Superior temporal gyrus (tissue), 1 donor: ENCODE measurements at regions not wholly inside any gene's neighbourhood (a gene's known extent, or its start where the extent isn't known, plus 50 kb on each side); places are given as distances from the start of the nearest gene placed in this dataset.
A peak's percentile ranks its signal among the peaks of the same experiment; 100 is the strongest.
"Not testable (repeated sequence)": the region's sequence is repeated elsewhere in the genome, so short reads cannot be mapped to it uniquely, and the experiment has no call there.

Experiments
- DNase-seq: peaks from one replicate; pipeline ENCODE4 v3.0.0-alpha.2; 2016; ENCODE audit errors: extremely low spot score

DNA sequence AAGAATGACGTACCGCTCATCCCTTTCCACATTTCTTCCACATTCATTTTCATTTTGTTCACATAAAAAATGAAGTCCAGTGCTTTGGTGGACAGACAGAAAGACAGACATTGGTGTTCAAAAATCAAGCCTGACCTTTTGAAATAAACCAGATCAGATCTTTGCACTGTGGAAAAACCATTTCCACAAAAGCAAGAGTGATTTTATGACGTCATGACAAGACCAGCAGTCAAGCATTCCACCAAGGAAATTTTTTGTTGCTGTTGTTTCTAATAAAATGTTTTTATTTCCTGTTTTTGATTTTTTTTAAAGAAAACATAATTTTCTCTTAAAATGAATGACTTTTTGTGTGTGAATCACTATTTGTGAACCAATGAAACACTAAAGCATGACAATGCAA is 350.0 kb downstream of the KCNJ2 start:
- DNase-seq, result no peak

DNA sequence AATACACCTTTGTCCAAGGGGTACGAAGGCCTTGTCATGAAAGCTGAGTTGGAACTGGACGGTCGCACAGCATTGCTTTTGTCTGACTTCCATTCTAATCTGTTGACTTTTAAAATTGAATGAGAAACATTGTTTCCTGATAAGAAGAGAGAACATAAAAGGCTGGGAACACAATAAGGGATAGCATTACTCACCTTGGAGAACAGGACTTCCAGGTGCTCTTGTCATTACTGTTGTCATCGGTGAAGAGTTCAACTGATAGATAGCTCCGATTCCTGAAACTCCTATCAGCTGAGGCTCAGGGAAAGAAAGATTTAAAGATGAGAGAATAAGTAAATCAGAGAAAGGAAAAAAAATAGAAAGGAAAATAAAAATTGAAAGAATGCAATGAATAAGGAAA is 351.1 kb downstream of the KCNJ2 start:
- DNase-seq, result no peak

DNA sequence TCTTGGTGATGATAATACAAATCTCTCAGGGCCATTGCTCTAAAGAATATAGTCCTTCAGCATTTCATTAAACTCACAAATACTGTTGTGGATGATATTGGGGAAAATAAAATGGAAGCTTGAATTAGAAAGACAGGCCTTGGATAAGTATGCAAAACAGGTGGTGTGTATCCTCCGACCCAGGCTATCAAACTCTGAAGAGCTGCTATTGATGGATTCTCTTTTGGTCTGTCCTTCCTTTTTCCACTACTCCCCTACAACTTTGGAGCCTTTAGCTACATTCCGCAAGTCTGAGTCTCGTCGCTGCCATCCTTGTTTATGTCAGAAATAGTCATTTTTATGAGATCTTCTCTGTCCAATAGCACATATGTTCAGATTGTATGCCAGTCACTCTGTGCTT is 351.6 kb downstream of the KCNJ2 start:
- no peak for DNase-seq

DNA sequence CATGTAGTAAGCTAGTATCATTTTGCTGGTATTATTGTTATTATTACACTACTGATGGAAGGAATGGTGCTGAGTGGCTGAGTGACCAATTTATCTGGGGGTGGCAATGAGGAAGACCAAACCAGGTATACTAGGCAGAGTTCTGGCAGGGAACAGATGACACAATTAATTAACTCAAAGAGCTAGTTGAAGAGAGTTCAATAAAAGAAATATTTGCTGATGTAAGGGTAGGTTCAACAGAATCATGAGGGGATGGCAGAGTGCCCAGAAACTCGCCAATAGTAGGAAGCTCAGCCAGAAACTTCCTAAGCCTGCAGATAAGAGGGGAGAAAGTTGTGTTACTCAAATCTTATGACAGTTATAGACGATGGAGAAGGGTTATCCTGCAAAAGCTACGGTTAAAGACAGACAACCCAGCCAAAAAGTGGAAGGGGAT is 352.5 kb downstream of the KCNJ2 start:
- DNase-seq, result no peak

DNA sequence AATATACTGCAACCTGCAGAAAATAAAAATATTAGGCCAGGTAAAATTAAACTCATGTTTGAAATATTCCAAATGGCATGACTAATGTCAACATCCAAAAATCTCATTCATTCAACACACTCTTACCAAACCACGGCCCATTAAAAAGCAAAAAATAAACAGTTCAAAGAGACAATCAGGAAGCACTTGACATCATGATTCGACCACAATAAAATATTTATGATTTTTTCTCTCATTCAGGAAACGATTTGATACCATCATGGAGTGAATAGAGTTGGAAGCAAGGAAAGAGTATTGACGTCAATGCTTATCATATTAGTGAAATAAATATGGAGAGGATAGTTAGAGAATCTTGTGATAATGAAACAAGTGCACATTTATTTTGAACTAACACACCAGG is 354.1 kb downstream of the KCNJ2 start:
- no peak for DNase-seq

DNA sequence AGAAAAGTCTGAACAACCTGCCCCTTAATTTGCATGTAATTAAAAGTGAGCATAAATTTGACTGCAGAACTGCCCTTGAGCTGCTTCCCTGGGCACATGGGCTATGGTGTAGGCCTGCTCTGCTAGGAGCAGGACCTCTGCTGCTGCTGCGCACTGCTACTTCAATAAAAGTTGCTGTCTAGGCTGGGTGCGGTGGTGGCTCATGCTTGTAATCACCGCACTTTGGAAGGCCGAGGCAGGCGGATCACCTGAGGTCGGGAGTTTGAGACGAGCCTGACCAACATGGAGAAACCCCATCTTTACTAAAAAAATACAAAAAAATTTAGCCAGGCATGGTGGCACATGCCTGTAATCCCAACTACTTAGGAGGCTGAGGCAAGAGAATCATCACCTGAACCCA is 355.7 kb downstream of the KCNJ2 start:
- not testable (repeated sequence) for DNase-seq

DNA sequence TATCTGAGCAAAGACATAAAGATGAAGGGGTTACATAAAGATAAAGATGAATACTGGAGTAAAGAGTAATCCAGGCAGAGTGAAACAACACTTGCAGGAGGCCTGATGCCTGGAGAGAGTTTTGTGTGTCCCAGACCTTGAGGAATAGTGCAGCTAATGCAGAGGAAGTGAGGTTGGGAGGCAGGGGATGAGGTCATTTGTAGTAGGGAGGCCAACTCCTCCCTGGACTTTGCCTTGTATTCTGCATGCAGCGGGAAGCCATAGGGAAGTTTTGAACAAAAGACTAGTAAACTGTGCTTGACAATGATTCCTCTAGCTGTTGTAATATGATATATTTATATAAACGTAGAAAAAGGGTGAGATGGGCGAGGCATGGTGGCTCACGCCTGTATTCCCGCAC is 356.6 kb downstream of the KCNJ2 start:
- DNase-seq, result no peak

DNA sequence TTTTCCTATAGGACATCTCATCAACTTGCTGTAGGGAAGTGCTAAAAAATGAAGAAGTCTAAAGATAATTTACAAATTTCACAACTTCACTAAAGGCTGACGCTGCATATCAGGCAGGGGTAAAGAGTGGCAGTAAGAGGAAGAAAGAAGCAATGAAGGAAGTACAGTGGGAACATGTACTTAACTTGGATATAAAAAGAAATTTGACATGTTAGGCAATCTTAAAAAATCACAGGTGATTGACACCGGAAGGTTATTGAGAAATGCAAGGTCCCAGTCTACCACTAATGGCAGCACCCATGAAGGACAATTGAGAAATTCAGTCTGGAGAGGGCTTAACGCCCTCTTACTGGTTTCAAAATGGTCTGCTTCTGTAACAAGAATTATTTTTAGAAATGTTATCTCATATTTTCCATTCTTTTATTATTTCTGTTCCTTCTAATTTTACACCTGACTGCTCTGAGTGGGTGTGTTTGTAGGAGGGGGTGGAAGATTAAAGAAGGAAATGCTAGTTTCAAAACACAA is 358.1 kb downstream of the KCNJ2 start:
- no peak for DNase-seq

DNA sequence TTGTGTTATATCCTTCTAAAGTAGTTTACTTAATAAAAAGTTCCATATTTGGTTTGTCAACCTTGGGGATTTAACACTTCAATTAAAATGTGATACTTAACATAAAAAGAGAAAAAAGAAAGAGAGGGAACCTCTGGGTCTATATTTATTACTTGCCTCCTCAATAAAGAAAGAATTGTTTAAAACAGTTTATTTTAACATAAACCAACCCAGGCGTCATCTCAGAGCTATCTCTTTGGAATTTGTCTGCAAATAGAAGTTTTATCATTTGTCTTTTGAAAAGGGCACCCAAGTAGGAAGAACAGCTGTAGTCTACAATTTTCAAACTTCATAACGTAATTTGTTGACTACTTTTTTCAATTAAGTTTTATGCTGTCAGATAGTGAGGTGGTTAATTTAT is 364.1 kb downstream of the KCNJ2 start:
- no peak for DNase-seq

DNA sequence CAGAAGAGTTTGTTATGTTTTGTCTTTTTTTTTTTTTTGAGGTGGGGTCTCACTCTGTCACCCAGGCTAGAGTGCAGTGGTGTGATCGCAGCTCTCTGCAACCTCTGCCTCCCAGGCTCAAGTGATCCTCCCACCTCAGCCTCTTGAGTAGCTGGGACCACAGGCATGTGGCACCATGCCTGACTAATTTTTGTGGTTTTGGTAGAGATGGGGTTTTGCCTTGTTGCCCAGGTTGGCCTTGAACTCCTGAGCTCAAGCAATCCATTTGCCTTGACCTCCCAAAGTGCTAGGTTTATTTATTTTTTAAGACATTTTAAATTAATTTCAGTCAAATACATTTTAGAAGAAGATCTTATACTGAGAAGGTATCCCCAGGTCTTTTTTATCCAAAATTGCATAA is 366.7 kb downstream of the KCNJ2 start:
- no peak for DNase-seq

DNA sequence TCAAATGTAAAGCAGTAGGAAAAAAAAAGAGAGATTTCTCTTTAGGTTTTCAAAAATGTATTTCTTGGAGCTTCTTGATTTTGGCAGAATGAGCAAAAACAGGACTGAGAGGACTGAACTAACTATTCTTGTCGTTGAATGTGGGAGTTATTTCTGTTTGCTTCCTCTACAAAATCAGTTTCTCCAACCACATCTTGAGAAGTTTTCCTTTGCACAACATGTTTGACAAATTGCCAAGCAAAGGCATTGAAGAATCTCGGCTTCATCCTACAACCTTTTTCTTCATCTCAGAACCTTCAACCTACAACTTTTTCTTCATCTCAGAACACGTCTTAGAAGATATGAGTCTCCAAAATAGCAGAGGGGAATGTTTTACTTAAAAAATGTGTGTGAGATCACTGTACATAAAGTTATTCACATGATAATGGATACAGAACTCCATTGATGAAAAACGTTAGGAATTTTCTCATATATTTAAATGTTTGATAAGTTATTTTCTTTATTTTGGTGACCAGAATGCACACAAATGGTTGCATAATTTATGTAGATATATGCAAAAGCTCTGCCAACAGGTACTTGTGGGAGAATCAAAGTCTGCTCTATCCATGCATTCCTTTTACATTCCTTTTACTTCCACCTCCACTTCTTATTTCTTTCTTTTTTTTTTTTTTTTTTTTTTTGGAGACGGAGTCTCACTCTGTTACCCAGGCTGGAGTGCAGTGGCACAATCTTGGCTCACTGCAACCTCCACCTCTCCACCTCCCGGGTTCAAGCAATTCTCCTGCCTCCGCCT is 370.0 kb downstream of the KCNJ2 start:
- DNase-seq, result peak; percentile 40

DNA sequence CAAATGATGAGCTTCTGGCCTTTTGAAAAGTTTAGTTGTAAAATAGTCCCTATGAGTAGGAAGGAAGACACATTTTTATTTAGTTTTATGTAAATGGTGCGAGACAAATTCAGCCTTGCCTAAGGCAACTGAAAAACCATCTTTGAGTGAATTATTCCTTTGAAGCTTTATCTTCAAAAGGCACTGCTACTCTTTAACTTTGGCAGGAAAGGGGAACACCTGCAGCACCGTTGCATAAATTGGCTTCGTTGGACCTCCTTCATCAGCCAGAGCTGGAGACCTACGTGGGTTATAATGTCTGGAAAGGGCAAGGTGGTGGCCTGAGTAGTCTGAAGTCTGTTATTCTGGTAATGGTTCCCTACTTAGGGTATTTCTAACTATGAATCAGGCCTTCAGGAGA is 373.5 kb downstream of the KCNJ2 start:
- DNase-seq, result no peak

DNA sequence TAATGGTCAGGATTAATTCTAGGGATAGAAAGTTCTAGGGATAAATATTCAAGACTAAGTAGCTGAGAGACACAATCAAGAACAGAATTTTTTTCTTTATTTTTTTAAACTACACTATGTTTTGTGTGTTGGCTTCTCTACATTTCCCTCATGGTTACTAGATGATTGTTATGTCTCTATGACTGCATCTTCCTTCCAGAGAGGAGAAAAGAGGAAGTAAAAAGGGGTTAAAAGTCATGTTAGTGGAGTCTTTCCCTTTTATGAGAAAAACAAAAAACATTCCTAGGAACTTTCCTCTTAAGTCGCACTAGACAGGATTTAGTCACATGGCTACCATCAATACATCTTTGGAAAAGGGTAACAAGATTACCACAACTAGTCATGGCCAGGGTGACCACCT is 375.0 kb downstream of the KCNJ2 start:
- no peak for DNase-seq

DNA sequence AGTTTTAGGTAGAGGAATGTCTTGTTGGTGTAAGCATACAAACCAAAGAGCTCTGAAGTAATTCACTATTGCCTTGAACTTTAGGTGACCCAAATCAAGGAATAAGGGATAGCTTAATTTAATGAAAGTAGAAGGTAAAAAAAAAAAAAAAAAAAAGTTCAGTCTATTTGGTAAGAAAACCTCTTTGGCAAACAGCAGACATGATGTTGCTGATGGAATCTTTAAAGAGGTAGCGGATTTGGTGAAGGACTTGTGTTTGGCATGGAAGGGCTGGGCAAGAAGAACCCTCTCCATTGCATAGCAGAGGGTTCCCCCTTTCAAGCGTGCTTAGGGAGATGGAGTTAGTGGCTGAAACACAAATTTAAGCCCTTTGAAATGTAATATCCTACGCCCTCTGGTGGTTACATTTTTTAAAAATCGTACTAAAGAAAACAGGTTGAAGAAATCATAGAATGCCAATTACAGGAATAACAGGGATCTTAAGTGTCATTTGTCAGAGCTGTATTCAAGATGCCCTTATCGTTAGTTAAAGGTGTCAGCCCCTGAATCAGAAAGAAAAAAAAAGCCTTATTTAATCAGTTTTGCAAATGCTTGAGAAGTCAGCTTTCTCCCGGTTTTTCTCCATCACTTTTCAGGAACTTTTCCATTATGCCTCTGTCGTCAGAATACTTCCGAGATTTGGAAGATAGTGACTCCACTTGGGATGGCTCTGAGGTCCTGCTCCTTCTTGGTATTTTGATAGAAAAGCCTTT is 383.1 kb downstream of the KCNJ2 start:
- DNase-seq, result peak; percentile 99

DNA sequence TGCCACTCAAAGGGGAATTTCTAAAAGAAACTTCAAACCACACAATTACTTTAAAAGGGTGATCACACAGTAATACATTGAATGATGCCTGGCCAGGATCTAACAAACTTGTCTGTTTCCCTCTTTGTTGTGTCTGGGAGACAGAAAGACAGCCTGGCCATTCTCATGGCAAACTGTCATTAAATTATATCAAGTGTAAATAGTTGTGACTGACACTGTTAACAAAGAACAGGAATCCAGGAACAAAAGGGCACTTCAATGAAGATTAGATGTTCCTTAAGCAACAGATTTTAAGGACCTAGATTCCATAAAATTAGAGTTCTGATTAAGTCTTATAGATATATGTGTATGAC is 383.6 kb downstream of the KCNJ2 start:
- no peak for DNase-seq

DNA sequence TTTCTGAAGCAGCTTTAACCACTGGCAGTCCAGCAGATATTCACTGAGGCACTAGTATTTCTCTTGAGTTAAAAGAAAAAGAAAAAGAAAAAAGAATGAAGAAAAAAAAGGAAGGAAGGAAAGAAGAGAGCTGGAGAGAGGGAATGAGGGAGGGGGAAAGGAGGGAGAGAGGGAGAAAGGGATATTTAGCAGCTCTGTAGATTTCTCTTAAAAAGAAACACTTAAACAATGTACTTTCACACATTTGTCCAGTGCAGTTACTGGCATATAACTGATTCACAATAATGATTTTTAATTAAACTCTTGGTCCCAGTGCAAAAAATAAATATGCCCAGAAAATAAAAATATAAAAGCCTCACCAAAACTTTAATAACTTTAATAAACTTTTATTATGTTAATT is 386.4 kb downstream of the KCNJ2 start:
- peak; percentile 8 for DNase-seq

DNA sequence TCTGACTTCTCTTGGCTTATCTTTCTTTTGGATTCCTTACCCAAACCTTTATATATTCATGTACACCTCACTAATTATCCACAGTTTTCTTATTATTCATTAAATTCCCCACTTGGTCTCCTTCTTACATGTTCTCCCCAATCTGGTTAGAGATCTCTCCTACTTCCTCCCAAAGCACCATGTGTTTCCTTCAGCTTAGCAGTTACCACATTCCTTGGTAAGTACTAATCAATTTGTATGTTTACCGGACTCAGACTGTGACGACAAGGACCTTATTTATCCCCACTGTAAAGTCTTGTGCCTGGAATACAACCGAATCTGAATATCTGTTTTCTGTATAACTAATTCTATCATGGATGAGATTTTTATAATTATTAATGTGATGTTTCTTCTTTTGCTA is 389.5 kb downstream of the KCNJ2 start:
- peak; percentile 10 for DNase-seq

DNA sequence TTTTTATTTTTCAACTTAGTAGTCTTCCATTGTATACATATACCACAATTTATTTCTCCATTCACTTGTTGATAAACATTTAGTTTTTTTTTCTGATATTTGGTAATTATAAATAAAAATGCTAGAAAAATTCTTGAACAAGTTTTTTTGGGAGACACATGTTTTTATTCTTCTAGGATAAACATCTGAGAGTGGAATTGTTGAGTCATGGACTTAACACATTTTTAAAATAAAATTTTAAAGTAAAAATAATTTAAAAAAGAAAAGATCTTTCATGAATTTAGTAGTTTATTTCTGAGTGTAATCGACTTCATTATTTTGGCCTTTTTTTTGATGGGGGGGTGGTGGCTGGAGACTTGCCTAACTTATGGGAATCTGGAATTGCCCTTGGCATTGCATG is 391.1 kb downstream of the KCNJ2 start:
- no peak for DNase-seq

DNA sequence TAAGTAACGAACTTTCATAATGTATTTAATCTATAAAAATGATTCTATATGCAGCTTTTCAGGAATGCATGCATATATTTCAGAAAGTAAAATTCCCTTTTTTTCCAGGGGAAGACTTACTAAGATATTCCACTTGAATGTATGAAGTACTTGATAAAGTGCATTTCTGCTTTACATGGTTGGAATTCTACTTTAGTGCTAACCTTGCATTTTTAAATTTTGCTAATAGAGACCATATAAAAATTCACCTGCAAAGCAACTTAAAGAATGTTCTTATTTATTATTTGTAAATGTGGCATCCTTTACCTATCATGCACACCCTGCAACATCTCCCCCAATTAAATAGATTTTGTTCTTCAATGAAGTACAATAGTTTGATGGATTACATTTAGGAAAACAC is 392.8 kb downstream of the KCNJ2 start:
- no peak for DNase-seq

DNA sequence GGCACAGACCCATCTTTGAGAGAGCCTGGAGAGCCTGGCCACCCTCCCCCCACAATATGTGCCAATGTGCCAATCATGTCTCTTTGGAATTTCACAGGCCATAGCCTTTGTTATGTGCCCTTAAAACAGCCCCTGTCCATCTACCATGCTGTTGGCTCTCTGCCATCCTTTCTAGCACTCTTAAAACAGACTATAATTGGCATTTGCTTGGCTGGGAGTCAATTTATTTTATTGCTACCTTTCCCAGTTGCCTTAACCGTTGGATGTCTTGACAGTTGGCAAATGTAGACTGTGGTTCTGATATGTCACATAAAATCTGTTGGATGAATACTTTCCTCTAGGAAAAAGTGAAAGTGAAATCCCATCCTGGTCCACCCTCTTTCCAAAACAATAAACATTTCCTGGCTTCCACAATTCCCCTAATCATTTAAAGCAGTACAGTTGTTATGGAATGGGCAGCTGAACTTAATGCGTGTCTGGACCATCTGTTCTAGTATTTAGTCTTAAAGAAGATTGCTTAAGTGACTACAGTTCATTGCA is 394.0 kb downstream of the KCNJ2 start:
- DNase-seq, result no peak

DNA sequence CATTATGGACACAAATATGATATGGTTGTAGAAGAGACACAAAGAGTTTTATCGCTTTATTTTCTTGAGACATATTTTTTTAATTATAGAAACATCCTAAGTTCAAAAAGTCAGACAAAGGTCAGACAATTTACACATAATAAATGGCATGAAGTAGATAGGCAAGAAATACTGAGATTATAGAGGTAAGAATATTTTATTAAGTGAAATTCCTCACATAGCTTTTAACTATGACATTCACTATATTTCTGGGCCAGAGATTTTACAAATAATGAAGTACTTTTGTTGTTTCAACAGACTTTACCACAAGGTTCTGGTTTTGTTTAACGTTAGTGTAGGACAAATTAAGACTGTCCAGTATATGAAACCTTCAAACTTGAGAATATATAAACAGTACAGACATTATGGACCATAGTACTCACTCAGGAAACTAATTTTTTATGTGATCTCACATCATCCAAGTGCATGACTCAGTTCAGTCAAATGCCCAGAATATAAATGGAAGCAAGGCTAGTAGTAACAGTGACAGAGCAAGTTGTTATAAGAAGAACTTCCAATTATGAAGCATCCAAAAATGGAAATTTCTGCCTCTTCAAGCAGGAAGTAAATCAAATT is 394.8 kb downstream of the KCNJ2 start:
- no peak for DNase-seq

DNA sequence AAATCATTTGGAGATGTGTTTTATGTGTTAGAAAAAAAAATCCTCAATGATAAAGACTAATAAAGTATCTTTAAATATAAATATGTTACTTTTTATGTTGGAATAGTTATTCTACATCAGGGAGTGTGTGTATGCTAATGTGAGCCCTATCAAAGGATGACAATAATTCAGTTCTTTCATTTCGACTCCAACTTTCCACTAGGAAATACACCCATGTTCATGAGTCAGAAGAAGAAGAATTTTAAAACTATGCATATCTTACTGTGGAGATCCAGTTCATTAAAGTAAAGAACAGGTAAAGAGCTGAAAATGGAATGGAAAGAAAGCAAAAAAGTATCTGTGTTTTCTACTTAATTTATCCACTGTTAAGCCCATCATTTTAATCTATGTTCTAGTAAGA is 399.8 kb downstream of the KCNJ2 start:
- no peak for DNase-seq

DNA sequence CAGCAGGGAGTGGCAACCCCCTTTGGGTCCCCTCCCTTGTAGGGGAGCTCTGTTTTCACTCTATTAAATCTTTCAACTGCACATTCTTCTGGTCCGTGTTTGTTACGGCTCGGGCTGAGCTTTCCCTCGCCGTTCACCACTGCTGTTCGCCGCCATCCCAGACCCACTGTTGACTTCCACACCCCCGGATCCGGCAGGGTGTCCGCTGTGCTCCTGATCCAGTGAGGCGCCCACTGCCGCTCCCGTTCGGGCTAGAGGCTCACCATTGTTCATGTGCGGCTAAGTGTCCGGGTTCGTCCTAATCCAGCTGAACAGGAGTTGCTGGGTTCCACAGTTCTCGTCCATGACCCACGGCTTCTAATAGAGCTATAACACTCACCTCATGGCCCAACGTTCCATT is 408.1 kb downstream of the KCNJ2 start:
- DNase-seq, result no peak
